Panc1 (cell line): ENCODE measurements at regions not wholly inside any gene's neighbourhood (a gene's known extent, or its start where the extent isn't known, plus 50 kb on each side); places are given as distances from the start of the nearest gene placed in this dataset.

Experiments used
- ATAC-seq: fragments of 200-7000 bp; cut with Tn5 transposase; 2 replicates; pipeline ENCODE4 v1.9.1; 2020; ENCODE audit warnings: mild to moderate bottlenecking, moderate library complexity
- BruUV-seq: library from RNA; stranded (reverse); fragments of 400-500 nt; replicated peaks from 2 replicates; lab custom pipeline; 2021; lab: Mats Ljungman, UMichigan
- CTCF ChIA-PET: fragments of 300-600 bp; sonication (Branson Sonifier 250); formaldehyde crosslinking; loops from one replicate; lab custom pipeline; 2022; ENCODE audit warnings: antibody characterized with exemption; lab: Charles Lee
- POLR2A ChIA-PET: fragments of 300-600 bp; sonication (Branson Sonifier 250); formaldehyde crosslinking; loops from one replicate; lab custom pipeline; 2022; ENCODE audit warnings: antibody characterized with exemption; lab: Charles Lee
- DNase-seq: peaks from one replicate; pipeline ENCODE4 v3.0.0-alpha.2; 2010; ENCODE audit warnings: low read depth, low spot score
- H3K27ac ChIP-seq: 2 replicates; pipeline ENCODE4 v1.5.1; 2011; ENCODE audit warnings: mild to moderate bottlenecking, low read length, inconsistent platforms
- H3K27me3 ChIP-seq: fragments of 200-500 bp; sonication (Bioruptor generic); 2 replicates; pipeline ENCODE4 v1.6.0; 2014; ENCODE audit warnings: low read length, inconsistent platforms; ENCODE audit not compliant: control insufficient read depth, insufficient read depth
- H3K36me3 ChIP-seq: fragments of 200-500 bp; sonication (Bioruptor generic); 2 replicates; pipeline ENCODE4 v1.5.1; 2014; ENCODE audit warnings: inconsistent platforms, mild to moderate bottlenecking, low read length, moderate library complexity; ENCODE audit not compliant: control insufficient read depth, insufficient read depth
- H3K4me1 ChIP-seq: 2 replicates; pipeline ENCODE4 v1.5.1; 2011; ENCODE audit warnings: inconsistent platforms, mild to moderate bottlenecking, low read length, moderate library complexity; ENCODE audit not compliant: control insufficient read depth, insufficient read depth
- H3K4me3 ChIP-seq, 2 experiments: 2 replicates each; pipeline ENCODE4 v1.5.1; 2011 to 2012; ENCODE audit warnings: low read depth in 2 of 2, low read length in 2 of 2, mild to moderate bottlenecking in 2 of 2, inconsistent platforms in 1 of 2, moderate library complexity in 1 of 2
- H3K9me3 ChIP-seq: fragments of 200-500 bp; sonication (Bioruptor generic); 2 replicates; pipeline ENCODE4 v1.5.1; 2014; ENCODE audit warnings: low read depth, mild to moderate bottlenecking, inconsistent platforms, low read length, moderate library complexity; ENCODE audit not compliant: control insufficient read depth, insufficient read depth
- CTCF ChIP-seq: fragments of 450-650 bp; IDR thresholded peaks from 2 replicates; pipeline ENCODE4 v1.5.1; 2017; ENCODE audit warnings: mild to moderate bottlenecking
- POLR2AphosphoS5 ChIP-seq: IDR thresholded peaks from 2 replicates; pipeline ENCODE4 v1.6.1; 2012; ENCODE audit warnings: mild to moderate bottlenecking, low read depth, low read length, moderate library complexity
- REST ChIP-seq, 2 experiments: IDR thresholded peaks; 2 replicates each; pipeline ENCODE4 v1.6.1; 2011 to 2012; ENCODE audit warnings: low read depth in 2 of 2, control low read depth in 1 of 2, low read length in 1 of 2, mild to moderate bottlenecking in 1 of 2, moderate library complexity in 1 of 2; ENCODE audit not compliant: insufficient read depth in 1 of 2
- SIN3A ChIP-seq: IDR thresholded peaks from 2 replicates; pipeline ENCODE4 v1.6.1; 2012; ENCODE audit warnings: low read depth, mild to moderate bottlenecking, low read length, moderate library complexity, borderline replicate concordance; ENCODE audit not compliant: insufficient read depth
- TCF7L2 ChIP-seq: IDR thresholded peaks from 2 replicates; pipeline ENCODE4 v1.6.1; 2011; ENCODE audit warnings: mild to moderate bottlenecking, low read depth, low read length, inconsistent platforms
- in situ Hi-C: cut with HindIII; loops from 2 replicates; pipeline ENCODE4 v1.10.0; 2016; ENCODE audit warnings: low sequenced_read_pairs, low pct_unique_long_range_greater_than_20kb
- intact Hi-C: fragments of 100-400 bp; cut with micrococcal nuclease; formaldehyde crosslinking; loops from one replicate; pipeline ENCODE4 v1.10.0; 2022; ENCODE audit not compliant: unreplicated experiment

- Histone ChIP-seq H3K36me3 (no peaks in the 10 kb centered on the region), H3K27ac (no peak overlapping the region), H3K9me3 (no peaks in the 10 kb centered on the region), H3K4me1 (no peaks in the 10 kb centered on the region), H3K27me3 (peaks cover 6% of the 10 kb centered on the region), H3K4me3 (no peak overlapping the region)
- no TSS peak for BruUV-seq
- intact Hi-C loops (no loop called here), in situ Hi-C loops (no loop called here)
- ATAC-seq (no peak), DNase-seq (no peak)
- ChIA-PET POLR2A (no interaction called here), CTCF (no interaction called here)
- TF ChIP-seq REST (IDR thresholded peaks at IDR 0.05; ENCODE audit: insufficient read depth in 1 of 2, low read depth in 2 of 2, low read length in 1 of 2) (no peak), CTCF (no peak), TCF7L2 (no peak), POLR2AphosphoS5 (no peak), SIN3A (no peak)
Observed at GRCh38 chr3:156036258-156037053, 83.9 kb upstream of the KCNAB1 start.

- Histone ChIP-seq H3K36me3 (no peaks in the 10 kb centered on the region), H3K27ac (no peak overlapping the region), H3K27me3 (peaks cover 6% of the 10 kb centered on the region), H3K9me3 (no peaks in the 10 kb centered on the region), H3K4me3 (no peak overlapping the region), H3K4me1 (no peaks in the 10 kb centered on the region)
- CTCF ChIA-PET = no interaction called here
- intact Hi-C loops (no loop called here), in situ Hi-C loops (no loop called here)
- POLR2A ChIA-PET = no interaction called here
- no peak for TF ChIP-seq POLR2AphosphoS5
- no peak for TF ChIP-seq TCF7L2
- no peak for TF ChIP-seq SIN3A
- no peak for TF ChIP-seq REST (IDR thresholded peaks at IDR 0.05; ENCODE audit: insufficient read depth in 1 of 2, low read depth in 2 of 2, low read length in 1 of 2)
- no peak for TF ChIP-seq CTCF
- no peak for ATAC-seq
- no TSS peak for BruUV-seq
- no peak for DNase-seq
Observed at GRCh38 chr3:156037356-156037755, 83.0 kb upstream of the KCNAB1 start.
